ENCODE measurements at regions not wholly inside any gene's neighbourhood (a gene's known extent, or its start where the extent isn't known, plus 50 kb on each side); places are given as distances from the start of the nearest gene placed in this dataset.

DNA sequence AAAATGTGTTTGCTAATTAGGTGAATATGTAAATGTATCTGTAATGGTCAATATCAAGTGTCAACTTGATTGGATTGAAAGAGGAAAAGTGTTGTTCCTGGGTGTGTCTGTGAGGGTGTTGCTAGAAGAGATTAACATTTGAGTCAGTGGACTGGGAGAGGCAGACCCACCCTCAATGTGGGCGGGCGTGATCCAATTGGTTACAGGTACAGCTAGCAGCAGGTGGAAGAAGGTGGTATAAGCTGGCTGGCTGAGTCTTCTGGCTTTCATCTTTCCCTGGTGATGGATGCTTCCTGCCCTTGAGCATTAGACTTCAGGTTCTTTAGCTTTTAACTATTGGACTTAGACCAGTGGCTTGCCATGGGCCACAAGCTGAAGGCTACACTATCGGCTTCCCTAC, 779.0 kb upstream of the CTNND2 start:
- no peaks in the 10 kb centered on the region for H3K27me3 ChIP-seq (ENCODE audit: insufficient read depth, low read length)
- H2BK20ac ChIP-seq (ENCODE audit: low read depth, low read length, poor library complexity, severe bottlenecking) = no peak overlapping the region
- H3K18ac ChIP-seq (ENCODE audit: insufficient read length, low read depth, low read length) = no peak overlapping the region
- H3K79me2 ChIP-seq (ENCODE audit: insufficient read depth, low read length) = 0 out of 2 replicates have a peak, but pooled peaks cover 2% of the 10 kb centered on the region
- no peaks in the 10 kb centered on the region for H3K9me3 Mint-ChIP-seq
- TF ChIP-seq, protein P1, sequence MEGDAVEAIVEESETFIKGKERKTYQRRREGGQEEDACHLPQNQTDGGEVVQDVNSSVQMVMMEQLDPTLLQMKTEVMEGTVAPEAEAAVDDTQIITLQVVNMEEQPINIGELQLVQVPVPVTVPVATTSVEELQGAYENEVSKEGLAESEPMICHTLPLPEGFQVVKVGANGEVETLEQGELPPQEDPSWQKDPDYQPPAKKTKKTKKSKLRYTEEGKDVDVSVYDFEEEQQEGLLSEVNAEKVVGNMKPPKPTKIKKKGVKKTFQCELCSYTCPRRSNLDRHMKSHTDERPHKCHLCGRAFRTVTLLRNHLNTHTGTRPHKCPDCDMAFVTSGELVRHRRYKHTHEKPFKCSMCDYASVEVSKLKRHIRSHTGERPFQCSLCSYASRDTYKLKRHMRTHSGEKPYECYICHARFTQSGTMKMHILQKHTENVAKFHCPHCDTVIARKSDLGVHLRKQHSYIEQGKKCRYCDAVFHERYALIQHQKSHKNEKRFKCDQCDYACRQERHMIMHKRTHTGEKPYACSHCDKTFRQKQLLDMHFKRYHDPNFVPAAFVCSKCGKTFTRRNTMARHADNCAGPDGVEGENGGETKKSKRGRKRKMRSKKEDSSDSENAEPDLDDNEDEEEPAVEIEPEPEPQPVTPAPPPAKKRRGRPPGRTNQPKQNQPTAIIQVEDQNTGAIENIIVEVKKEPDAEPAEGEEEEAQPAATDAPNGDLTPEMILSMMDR (conservative IDR thresholded peaks at IDR 0.05) = no peak
- H3K56ac ChIP-seq (ENCODE audit: insufficient read length, low read depth, low read length) = no peak overlapping the region
- H4K8ac ChIP-seq (replicated peaks; ENCODE audit: insufficient read length, low read depth, low read length) = no peak overlapping the region
- H2AK5ac ChIP-seq (ENCODE audit: insufficient read length, low read length) = no peak overlapping the region
- H3K27ac ChIP-seq (ENCODE audit: insufficient read length, low read depth, low read length) = no peak overlapping the region
- no peak overlapping the region for H2BK120ac ChIP-seq (ENCODE audit: low read depth, low read length, poor library complexity, severe bottlenecking)
- H4K5ac ChIP-seq (ENCODE audit: insufficient read length, low read depth, low read length) = no peak overlapping the region
- H2BK12ac ChIP-seq (ENCODE audit: insufficient read length, low read depth, low read length) = no peak overlapping the region
- H3T11ph ChIP-seq (ENCODE audit: low read length) = no peak overlapping the region
- WGBS (ENCODE audit: extremely low coverage, insufficient read length, low lambda C conversion rate) = no CpG with 5 or more reads among the region's 3 CpGs
- no peak for DNase-seq
- H3K23me2 ChIP-seq (ENCODE audit: insufficient read length, low read depth, low read length, poor library complexity, severe bottlenecking) = no peaks in the 10 kb centered on the region
- peaks cover 2% of the 10 kb centered on the region for H3K79me1 ChIP-seq (ENCODE audit: insufficient read depth, low read depth, low read length, poor library complexity, severe bottlenecking)
- H3K9ac ChIP-seq (ENCODE audit: extremely low read depth, insufficient read length, low read length) = no peak overlapping the region
- H3K4me1 Mint-ChIP-seq = peaks cover 4 to 5% of the 10 kb centered on the region in 2 experiments
- no peak overlapping the region for H4K91ac ChIP-seq (ENCODE audit: insufficient read length, low read depth, low read length)
- H3K27me3 Mint-ChIP-seq (ENCODE audit: low read depth) = no peaks in the 10 kb centered on the region
- H2BK5ac ChIP-seq (ENCODE audit: insufficient read length, low read length) = no peak overlapping the region
- H3K36me3 Mint-ChIP-seq (ENCODE audit: insufficient read depth in 1 of 3, low read depth in 3 of 3) = no peaks in the 10 kb centered on the region
- H2AFZ ChIP-seq (ENCODE audit: low read length) = no peak overlapping the region
- H2BK15ac ChIP-seq (ENCODE audit: low read depth, low read length) = no peak overlapping the region
- H3K4me2 ChIP-seq (ENCODE audit: insufficient read depth, insufficient read length, low read length) = no peak overlapping the region
- no peak overlapping the region for H3K23ac ChIP-seq (ENCODE audit: insufficient read length, low read depth, low read length)
- H3K4ac ChIP-seq (ENCODE audit: low read depth, low read length) = no peak overlapping the region
- H3K4me1 ChIP-seq (ENCODE audit: insufficient read depth, low read length) = no peaks in the 10 kb centered on the region; the same call in 1 of the 2 replicates
- H3K9me3 ChIP-seq (ENCODE audit: control insufficient read depth, low read depth, low read length) = no peaks in the 10 kb centered on the region
- H4K20me1 ChIP-seq (ENCODE audit: control insufficient read depth, insufficient read depth, insufficient read length) = no peaks in the 10 kb centered on the region
- no peak overlapping the region; a peak in 1 of 7 replicates for H3K27ac Mint-ChIP-seq
- no peak overlapping the region for H3K4me3 Mint-ChIP-seq
- H3K14ac ChIP-seq (ENCODE audit: insufficient read depth, low read length) = no peak overlapping the region
